Trophoblast cell (in vitro differentiated cells and primary cell): ENCODE measurements at regions not wholly inside any gene's neighbourhood (a gene's known extent, or its start where the extent isn't known, plus 50 kb on each side); places are given as distances from the start of the nearest gene placed in this dataset.

Experiments
- DNase-seq, 2 donors: peaks; one replicate each; pipeline ENCODE4 v3.0.0-alpha.2; 2016
- H2AFZ ChIP-seq: 2 replicates; pipeline ENCODE4 v1.6.1; 2013; ENCODE audit warnings: low read length, moderate library complexity, mild to moderate bottlenecking; ENCODE audit not compliant: insufficient read depth, poor library complexity
- H2AK5ac ChIP-seq: 2 replicates; pipeline ENCODE4 v1.6.1; 2013; ENCODE audit warnings: mild to moderate bottlenecking, low read length
- H2BK120ac ChIP-seq: 2 replicates; pipeline ENCODE4 v1.6.1; 2013; ENCODE audit warnings: low read length, mild to moderate bottlenecking, moderate library complexity; ENCODE audit not compliant: insufficient read depth, poor library complexity
- H2BK12ac ChIP-seq: 2 replicates; pipeline ENCODE4 v1.6.1; 2013; ENCODE audit warnings: mild to moderate bottlenecking, low read length, moderate library complexity
- H2BK5ac ChIP-seq: 2 replicates; pipeline ENCODE4 v1.6.1; 2013; ENCODE audit warnings: low read length, low read depth, moderate library complexity, mild to moderate bottlenecking; ENCODE audit not compliant: poor library complexity
- H3K14ac ChIP-seq: 2 replicates; pipeline ENCODE4 v1.6.1; 2013; ENCODE audit warnings: mild to moderate bottlenecking, low read length
- H3K18ac ChIP-seq: 2 replicates; pipeline ENCODE4 v1.6.1; 2013; ENCODE audit warnings: mild to moderate bottlenecking, low read length
- H3K23ac ChIP-seq: 2 replicates; pipeline ENCODE4 v1.6.1; 2013; ENCODE audit warnings: low read length
- H3K27ac ChIP-seq: 2 replicates; pipeline ENCODE4 v1.5.1; 2013; ENCODE audit warnings: low read depth, mild to moderate bottlenecking, inconsistent platforms, low read length, moderate library complexity
- H3K27me3 ChIP-seq: 2 replicates; pipeline ENCODE4 v1.6.1; 2013; ENCODE audit warnings: inconsistent platforms, mild to moderate bottlenecking, low read length, moderate library complexity; ENCODE audit not compliant: insufficient read depth
- H3K36me3 ChIP-seq, 2 experiments: 1 replicate in 1 of 2; 2 replicates in 1 of 2; pipeline ENCODE4 v1.6.1; 2013; ENCODE audit warnings: low read length in 2 of 2, mild to moderate bottlenecking in 2 of 2, moderate library complexity in 1 of 2; ENCODE audit not compliant: insufficient read depth in 2 of 2, control insufficient read depth in 1 of 2
- H3K4ac ChIP-seq: 2 replicates; pipeline ENCODE4 v1.6.1; 2013; ENCODE audit warnings: low read depth, mild to moderate bottlenecking, low read length, moderate library complexity
- H3K4me1 ChIP-seq, 2 experiments: 1 replicate in 1 of 2; 2 replicates in 1 of 2; pipeline ENCODE4 v1.6.1; 2013; ENCODE audit warnings: low read length in 2 of 2, mild to moderate bottlenecking in 2 of 2, moderate library complexity in 1 of 2; ENCODE audit not compliant: insufficient read depth in 2 of 2, control insufficient read depth in 1 of 2
- H3K4me2 ChIP-seq: 2 replicates; pipeline ENCODE4 v1.6.1; 2013; ENCODE audit warnings: inconsistent platforms, mild to moderate bottlenecking, low read length, moderate library complexity
- H3K4me3 ChIP-seq: 2 replicates; pipeline ENCODE4 v1.5.1; 2013; ENCODE audit warnings: mild to moderate bottlenecking, low read depth, low read length, inconsistent platforms
- H3K79me1 ChIP-seq: one replicate; pipeline ENCODE4 v1.6.1; 2013; ENCODE audit warnings: low read length
- H3K79me2 ChIP-seq: 2 replicates; pipeline ENCODE4 v1.6.1; 2013; ENCODE audit warnings: low read length, mild to moderate bottlenecking; ENCODE audit not compliant: control insufficient read depth, insufficient read depth, poor library complexity
- H3K9ac ChIP-seq: 2 replicates; pipeline ENCODE4 v1.6.1; 2013; ENCODE audit warnings: mild to moderate bottlenecking, low read length
- H3K9me3 ChIP-seq: 2 replicates; pipeline ENCODE4 v1.6.1; 2013; ENCODE audit warnings: low read depth, mild to moderate bottlenecking, control low read depth, inconsistent platforms, low read length; ENCODE audit not compliant: insufficient read depth
- H4K12ac ChIP-seq: 2 replicates; pipeline ENCODE4 v1.6.1; 2013; ENCODE audit warnings: low read depth, mild to moderate bottlenecking, low read length, moderate library complexity
- H4K8ac ChIP-seq: 2 replicates; pipeline ENCODE4 v1.6.1; 2013; ENCODE audit warnings: low read depth, mild to moderate bottlenecking, low read length, moderate library complexity
- H4K91ac ChIP-seq: one replicate; pipeline ENCODE4 v1.6.1; 2013; ENCODE audit warnings: low read depth, mild to moderate bottlenecking, low read length, moderate library complexity
- WGBS: extraction: QIAGEN DNeasy Blood & Tissue Kit; methylation state at CpG from one replicate; pipeline ENCODE4 v1.1.7; 2013; ENCODE audit warnings: missing lambda C conversion rate; ENCODE audit not compliant: insufficient read length, insufficient coverage; ENCODE audit errors: extremely low coverage; 5-methylcytosine and 5-hydroxymethylcytosine counted together

DNA sequence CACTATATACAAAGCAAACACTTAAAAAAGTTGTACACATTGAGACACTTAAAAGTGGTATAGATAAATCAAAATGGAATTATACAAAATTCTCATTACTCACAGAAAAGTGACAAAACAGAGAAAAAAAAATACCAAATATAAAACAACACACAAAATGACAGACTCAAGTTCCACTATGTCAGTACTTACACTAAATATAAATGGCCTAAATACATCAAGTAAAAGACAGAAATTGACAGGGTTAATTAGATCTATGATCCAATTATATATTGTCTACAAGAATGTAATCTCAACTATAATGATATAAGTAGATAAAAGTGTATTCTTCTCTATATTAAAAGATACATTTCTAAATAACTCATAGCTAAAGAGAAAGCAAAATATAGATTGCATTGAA is 401.6 kb upstream of the PFKP start:
- Histone ChIP-seq H3K9me3 (no peaks in the 10 kb centered on the region), H4K91ac (no peak overlapping the region), H3K14ac (no peak overlapping the region), H3K4me1 (no peaks in the 10 kb centered on the region), H3K9ac (no peak overlapping the region), H2AK5ac (no peak overlapping the region), H3K4me2 (no peak overlapping the region), H2BK5ac (no peak overlapping the region), H3K27ac (no peak overlapping the region), H3K36me3 (no peaks in the 10 kb centered on the region), H3K27me3 (no peaks in the 10 kb centered on the region), H3K18ac (no peak overlapping the region), H2BK120ac (no peak overlapping the region), H3K23ac (no peak overlapping the region), H4K12ac (no peak overlapping the region), H3K79me1 (no peaks in the 10 kb centered on the region), H3K4ac (no peak overlapping the region), H2AFZ (no peak overlapping the region), H3K4me3 (no peak overlapping the region), H3K79me2 (no peaks in the 10 kb centered on the region), H2BK12ac (no peak overlapping the region), H4K8ac (no peak overlapping the region)
- DNase-seq = no peak

DNA sequence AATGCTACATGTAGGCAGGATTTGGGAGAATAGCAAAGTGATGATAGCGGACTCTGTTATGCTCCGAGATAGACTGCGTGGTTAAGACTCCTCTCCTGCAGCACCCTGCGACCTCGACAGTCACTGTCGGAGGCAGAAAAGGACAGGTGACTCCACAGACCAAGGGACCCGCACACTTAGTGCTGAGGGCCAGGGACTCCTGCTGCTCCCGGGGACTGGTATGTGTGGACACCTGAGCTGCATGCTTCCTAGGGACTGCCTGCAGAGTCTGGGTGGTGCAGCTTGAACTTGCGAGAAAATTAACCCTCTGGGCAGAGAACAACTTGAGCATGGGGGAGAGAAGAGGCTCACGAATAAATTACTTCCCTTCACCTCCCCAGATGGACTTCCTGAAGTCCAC is 407.1 kb upstream of the PFKP start:
- Histone ChIP-seq H2AFZ (no peak overlapping the region), H3K27ac (no peak overlapping the region), H3K23ac (no peak overlapping the region), H3K4me1 (no peaks in the 10 kb centered on the region), H2AK5ac (no peak overlapping the region), H3K18ac (no peak overlapping the region), H3K4me3 (no peak overlapping the region), H2BK120ac (no peak overlapping the region), H2BK12ac (no peak overlapping the region), H4K12ac (no peak overlapping the region), H3K9me3 (no peaks in the 10 kb centered on the region), H3K4me2 (no peak overlapping the region), H3K27me3 (no peaks in the 10 kb centered on the region), H4K91ac (no peak overlapping the region), H3K4ac (no peak overlapping the region), H4K8ac (no peak overlapping the region), H3K14ac (no peak overlapping the region), H3K36me3 (no peaks in the 10 kb centered on the region), H3K79me1 (no peaks in the 10 kb centered on the region), H2BK5ac (no peak overlapping the region), H3K9ac (no peak overlapping the region), H3K79me2 (no peaks in the 10 kb centered on the region)
- no peak for DNase-seq
- WGBS = no CpG with 5 or more reads among the region's 10 CpGs

DNA sequence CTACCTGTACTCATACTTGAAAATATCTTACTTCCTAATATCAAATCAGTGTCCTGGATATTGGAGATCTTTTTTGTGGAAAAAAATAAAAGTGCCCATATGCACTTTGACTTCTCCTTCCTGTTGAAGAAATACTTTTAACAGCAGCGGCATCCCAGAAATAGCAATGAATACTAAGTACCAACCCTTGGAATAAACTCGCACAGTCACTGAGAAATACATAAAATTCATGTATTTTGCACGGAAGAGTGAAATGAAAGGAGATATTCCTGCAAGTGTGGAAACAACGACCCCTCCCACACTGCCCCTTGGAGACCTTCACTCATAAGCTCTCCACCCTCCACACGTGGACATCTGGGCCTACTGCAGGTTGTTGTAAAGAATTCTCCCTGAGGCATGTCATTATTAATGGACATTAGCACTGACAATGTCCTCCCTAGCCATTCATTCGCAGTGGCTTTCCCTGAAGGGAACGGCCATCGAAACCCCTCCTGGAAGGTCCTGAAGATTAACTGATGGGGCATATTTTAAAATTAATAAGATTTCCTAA is 407.6 kb upstream of the PFKP start:
- H2AK5ac ChIP-seq = no peak overlapping the region
- no CpG with 5 or more reads among the region's 8 CpGs for WGBS
- H3K14ac ChIP-seq = no peak overlapping the region

DNA sequence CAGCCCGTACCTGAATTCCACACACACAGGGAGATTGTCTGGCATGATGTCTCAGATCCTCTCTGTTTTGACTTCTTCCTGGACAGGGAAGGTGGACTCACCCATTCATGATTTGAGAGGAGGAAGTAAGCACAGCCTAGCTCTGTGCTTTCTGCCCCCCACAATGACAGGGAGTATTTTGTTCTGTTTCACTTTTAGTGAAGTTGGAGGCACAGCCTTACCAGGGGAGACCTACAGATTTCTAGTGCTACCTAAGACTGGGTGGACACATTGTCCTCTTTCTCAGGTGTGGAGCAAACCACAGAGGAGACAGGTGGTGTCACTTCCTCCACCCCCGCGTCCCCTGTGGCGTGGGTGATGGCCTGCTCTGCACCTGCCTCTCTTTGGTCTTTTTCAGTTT is 408.6 kb upstream of the PFKP start:
- Histone ChIP-seq H3K23ac (no peak overlapping the region), H4K91ac (no peak overlapping the region), H3K27me3 (no peaks in the 10 kb centered on the region), H4K8ac (no peak overlapping the region), H2BK5ac (no peak overlapping the region), H3K27ac (no peak overlapping the region), H3K18ac (no peak overlapping the region), H3K4me3 (no peak overlapping the region), H3K4ac (no peak overlapping the region), H3K9ac (no peak overlapping the region), H3K9me3 (no peaks in the 10 kb centered on the region), H3K4me1 (no peaks in the 10 kb centered on the region), H3K79me2 (no peaks in the 10 kb centered on the region), H2AFZ (no peak overlapping the region), H4K12ac (no peak overlapping the region), H3K79me1 (no peaks in the 10 kb centered on the region), H3K4me2 (no peak overlapping the region), H2AK5ac (no peak overlapping the region), H2BK120ac (no peak overlapping the region), H3K14ac (no peak overlapping the region), H2BK12ac (no peak overlapping the region), H3K36me3 (no peaks in the 10 kb centered on the region)
- DNase-seq = no peak
- WGBS = no CpG with 5 or more reads among the region's 4 CpGs

More for the DNA sequence above, 407.6 kb upstream of the PFKP start:
- no peak for DNase-seq
- no peaks in the 10 kb centered on the region for H3K79me2 ChIP-seq
- H3K27ac ChIP-seq = no peak overlapping the region
- no peak overlapping the region for H3K23ac ChIP-seq
- no peak overlapping the region for H2BK5ac ChIP-seq
- H3K18ac ChIP-seq = no peak overlapping the region
- no peak overlapping the region for H3K4me2 ChIP-seq
- no peak overlapping the region for H4K12ac ChIP-seq
- H2AFZ ChIP-seq = no peak overlapping the region
- no peak overlapping the region for H3K4ac ChIP-seq
- no peaks in the 10 kb centered on the region for H3K36me3 ChIP-seq
- no peaks in the 10 kb centered on the region for H3K9me3 ChIP-seq
- no peak overlapping the region for H2BK120ac ChIP-seq
- no peaks in the 10 kb centered on the region for H3K4me1 ChIP-seq
- no peaks in the 10 kb centered on the region for H3K27me3 ChIP-seq
- H3K9ac ChIP-seq = no peak overlapping the region
- H4K8ac ChIP-seq = no peak overlapping the region
- no peak overlapping the region for H2BK12ac ChIP-seq
- no peak overlapping the region for H3K4me3 ChIP-seq
- no peaks in the 10 kb centered on the region for H3K79me1 ChIP-seq
- H4K91ac ChIP-seq = no peak overlapping the region
